Retinal pigment epithelial cell (primary cell): ENCODE measurements at regions not wholly inside any gene's neighbourhood (a gene's known extent, or its start where the extent isn't known, plus 50 kb on each side); places are given as distances from the start of the nearest gene placed in this dataset.

ENCODE experiments used
- DNase-seq: peaks from one replicate; pipeline ENCODE4 v3.0.0-alpha.2; 2010; ENCODE audit warnings: low read depth
- H3K4me3 ChIP-seq: 2 replicates; pipeline ENCODE4 v1.5.1; 2011; ENCODE audit warnings: mild to moderate bottlenecking, low read length, control low read depth, moderate library complexity
- CTCF ChIP-seq: conservative IDR thresholded peaks from 2 replicates; pipeline ENCODE4 v1.5.1; 2011; ENCODE audit warnings: low read depth, low read length, control low read depth, inconsistent platforms

GRCh38 chr3:82815417-82816058 lies 1054.1 kb upstream of the GBE1 start:
- DNase-seq: no peak
- H3K4me3 ChIP-seq: no peak overlapping the region
- no peak for TF ChIP-seq CTCF

GRCh38 chr3:82814660-82815059 lies 1053.2 kb upstream of the GBE1 start:
- H3K4me3 ChIP-seq: no peak overlapping the region
- DNase-seq: no peak
- no peak for TF ChIP-seq CTCF

GRCh38 chr3:82807781-82808180 lies 1046.3 kb upstream of the GBE1 start:
- DNase-seq: no peak
- no peak for TF ChIP-seq CTCF
- H3K4me3 ChIP-seq: no peak overlapping the region

GRCh38 chr3:82802501-82802900 lies 1041.1 kb upstream of the GBE1 start:
- no peak overlapping the region for H3K4me3 ChIP-seq
- no peak for TF ChIP-seq CTCF
- no peak for DNase-seq

- no peak overlapping the region for H3K4me3 ChIP-seq
- peak; percentile 5 for DNase-seq
- no peak for TF ChIP-seq CTCF
These were observed 1038.8 kb upstream of the GBE1 start for GRCh38 chr3:82800248-82800647.

- peak; percentile 28 for DNase-seq
- TF ChIP-seq CTCF: no peak
- H3K4me3 ChIP-seq: no peak overlapping the region
These were observed 1035.3 kb upstream of the GBE1 start for GRCh38 chr3:82796765-82797164.

- H3K4me3 ChIP-seq: no peak overlapping the region
- TF ChIP-seq CTCF: no peak
- DNase-seq: no peak
These were observed 1029.8 kb upstream of the GBE1 start for GRCh38 chr3:82791241-82791640.
